Kidney (tissue), 13 donors: ENCODE measurements at regions not wholly inside any gene's neighbourhood (a gene's known extent, or its start where the extent isn't known, plus 50 kb on each side); places are given as distances from the start of the nearest gene placed in this dataset.

Experiments used
- DNase-seq, 5 donors: peaks; one replicate each; pipeline ENCODE4 v3.0.0-alpha.2; 2013 to 2020
- FAIRE-seq: peaks from 2 replicates; lab custom pipeline; 2012; peaks lifted over from hg19 to GRCh38; lab: Jason Lieb, UNC
- H3K27ac ChIP-seq, 2 donors: one replicate each; pipeline ENCODE4 v1.7.0; 2013; ENCODE audit warnings: low read depth in 2 of 2, low read length in 2 of 2, inconsistent platforms in 1 of 2
- H3K27me3 ChIP-seq: one replicate; pipeline ENCODE4 v1.7.1; 2013; ENCODE audit warnings: low read length, inconsistent platforms; ENCODE audit not compliant: control insufficient read depth, insufficient read depth
- H3K36me3 ChIP-seq, 3 donors: one replicate each; pipeline versions ENCODE4 v1.7.0 to v1.7.1; 2013; ENCODE audit warnings: low read length in 3 of 3, control low read depth in 1 of 3, inconsistent platforms in 1 of 3; ENCODE audit not compliant: insufficient read depth in 3 of 3, control insufficient read depth in 2 of 3
- H3K4me1 ChIP-seq, 3 donors: one replicate each; pipeline versions ENCODE4 v1.7.0 to v1.7.1; 2013; ENCODE audit warnings: low read length in 3 of 3, inconsistent platforms in 1 of 3, low read depth in 1 of 3; ENCODE audit not compliant: control insufficient read depth in 2 of 3, insufficient read depth in 2 of 3
- H3K4me3 ChIP-seq, 3 donors: one replicate each; pipeline versions ENCODE4 v1.7.0 to v1.8.1; 2013; ENCODE audit warnings: low read length in 3 of 3, control low read depth in 1 of 3, inconsistent platforms in 1 of 3
- H3K9ac ChIP-seq, 3 donors: one replicate each; pipeline versions ENCODE4 v1.7.0 to v1.7.1; 2013; ENCODE audit warnings: low read length in 3 of 3, control low read depth in 1 of 3, inconsistent platforms in 1 of 3
- H3K9me3 ChIP-seq, 3 donors: one replicate each; pipeline versions ENCODE4 v1.7.0 to v1.7.1; 2013; ENCODE audit warnings: low read length in 3 of 3, control low read depth in 1 of 3, inconsistent platforms in 1 of 3; ENCODE audit not compliant: control insufficient read depth in 2 of 3, insufficient read depth in 1 of 3
- CTCF ChIP-seq: IDR thresholded peaks from 3 replicates; pipeline ENCODE4 v1.5.1; 2012; ENCODE audit warnings: mild to moderate bottlenecking, moderate library complexity, borderline replicate concordance; ENCODE audit not compliant: insufficient read depth; ENCODE audit errors: extremely low read depth
- intact Hi-C: fragments of 100-400 bp; cut with DNase I; formaldehyde crosslinking; loops from one replicate; pipeline ENCODE4 v1.11.1; 2022
- donor health status: control.
- donor health status: control.
- donor health status: control.
- donor health status: control.
- donor health status: control.
- donor health status: DM: yes; HTN: yes; CAD: no.
- donor health status: Normal renal cell carcinoma (clear cell type).

GRCh38 chr3:25938566-25939325 is 148.9 kb downstream of the OXSM start:
- H3K27ac ChIP-seq: no peak overlapping the region
- no peak overlapping the region for H3K4me3 ChIP-seq
- H3K36me3 ChIP-seq: no peaks in the 10 kb centered on the region
- TF ChIP-seq CTCF: no peak
- no peaks in the 10 kb centered on the region for H3K9me3 ChIP-seq
- no peaks in the 10 kb centered on the region for H3K4me1 ChIP-seq
- H3K27me3 ChIP-seq: no peaks in the 10 kb centered on the region
- no peak overlapping the region for H3K9ac ChIP-seq
- no peak for DNase-seq
- no peak for FAIRE-seq
- intact Hi-C loops: no loop called here

GRCh38 chr3:25940935-25941334 is 151.0 kb downstream of the OXSM start:
- Histone ChIP-seq H3K36me3 (no peaks in the 10 kb centered on the region), H3K9me3 (no peaks in the 10 kb centered on the region), H3K4me1 (no peaks in the 10 kb centered on the region), H3K4me3 (no peak overlapping the region), H3K27me3 (no peaks in the 10 kb centered on the region), H3K27ac (no peak overlapping the region), H3K9ac (no peak overlapping the region)
- DNase-seq (no peak), FAIRE-seq (no peak)
- intact Hi-C loops: no loop called here
- no peak for TF ChIP-seq CTCF

GRCh38 chr3:25944329-25944728 is 154.4 kb downstream of the OXSM start:
- FAIRE-seq: no peak
- H3K27ac ChIP-seq: no peak overlapping the region
- H3K9ac ChIP-seq: no peak overlapping the region
- no peak for TF ChIP-seq CTCF
- H3K4me1 ChIP-seq: no peaks in the 10 kb centered on the region
- no peaks in the 10 kb centered on the region for H3K27me3 ChIP-seq
- no peak for DNase-seq
- intact Hi-C loops: no loop called here
- no peaks in the 10 kb centered on the region for H3K9me3 ChIP-seq
- H3K36me3 ChIP-seq: no peaks in the 10 kb centered on the region
- H3K4me3 ChIP-seq: no peak overlapping the region
